Activated naive CD8-positive, alpha-beta T cell treated with anti-CD3 and anti-CD28 coated beads, Interleukin-2, amount 10 ng/mL, durations not matched to agents 7 days and 5 days (primary cell): ENCODE measurements at regions not wholly inside any gene's neighbourhood (a gene's known extent, or its start where the extent isn't known, plus 50 kb on each side); places are given as distances from the start of the nearest gene placed in this dataset.
A peak's percentile ranks its signal among the peaks of the same experiment; 100 is the strongest.

ENCODE experiments used
- ATAC-seq: fragments of 150-1000 bp; cut with Tn5 transposase; one replicate; pipeline ENCODE4 v1.10.0; 2021; ENCODE audit warnings: low read depth, moderate library complexity
- POLR2A ChIA-PET: fragments of 350-600 bp; sonication (Branson Sonifier 250); formaldehyde crosslinking; loops from one replicate; lab custom pipeline; 2021; ENCODE audit warnings: antibody characterized with exemption; lab: Charles Lee
- DNase-seq: peaks from one replicate; pipeline ENCODE4 v3.0.0; 2021
- H3K27ac Mint-ChIP-seq: one replicate; pipeline ENCODE4 v1.8.0; 2022; ENCODE audit warnings: mild to moderate bottlenecking, mixed read lengths
- H3K27me3 Mint-ChIP-seq: one replicate; pipeline ENCODE4 v1.8.0; 2022; ENCODE audit warnings: mild to moderate bottlenecking, moderate library complexity, mixed read lengths
- H3K36me3 Mint-ChIP-seq: one replicate; pipeline ENCODE4 v1.8.0; 2021; ENCODE audit warnings: mild to moderate bottlenecking, mixed read lengths
- H3K4me1 Mint-ChIP-seq: one replicate; pipeline ENCODE4 v1.8.0; 2021; ENCODE audit warnings: mixed read lengths
- H3K4me3 Mint-ChIP-seq: one replicate; pipeline ENCODE4 v1.8.0; 2022; ENCODE audit warnings: mild to moderate bottlenecking, moderate library complexity, mixed read lengths
- H3K9me3 Mint-ChIP-seq: one replicate; pipeline ENCODE4 v1.8.0; 2021; ENCODE audit warnings: mixed read lengths

- no peak for DNase-seq
- no peak overlapping the region for H3K4me3 Mint-ChIP-seq
- no peak overlapping the region for H3K27ac Mint-ChIP-seq
- POLR2A ChIA-PET, result no interaction called here
- peaks cover 10% of the 10 kb centered on the region for H3K4me1 Mint-ChIP-seq
- H3K9me3 Mint-ChIP-seq, result peaks cover 4% of the 10 kb centered on the region
- peaks cover 2% of the 10 kb centered on the region for H3K27me3 Mint-ChIP-seq
- H3K36me3 Mint-ChIP-seq, result no peaks in the 10 kb centered on the region
- no peak for ATAC-seq
These were observed 262.1 kb upstream of the CXXC4 start for GRCh38 chr4:104756837-104757236.

- H3K4me3 Mint-ChIP-seq, result no peak overlapping the region
- peaks cover 4% of the 10 kb centered on the region for H3K27me3 Mint-ChIP-seq
- peaks cover 4% of the 10 kb centered on the region for H3K9me3 Mint-ChIP-seq
- ATAC-seq (no peak), DNase-seq (no peak)
- H3K36me3 Mint-ChIP-seq, result no peaks in the 10 kb centered on the region
- POLR2A ChIA-PET, result no interaction called here
- peaks cover 7% of the 10 kb centered on the region for H3K4me1 Mint-ChIP-seq
- H3K27ac Mint-ChIP-seq, result no peak overlapping the region
These were observed 263.9 kb upstream of the CXXC4 start for GRCh38 chr4:104758574-104758973.

- ATAC-seq (no peak), DNase-seq (no peak)
- POLR2A ChIA-PET, result no interaction called here
- Mint-ChIP-seq H3K27ac (no peak overlapping the region), H3K4me1 (peaks cover 4% of the 10 kb centered on the region), H3K27me3 (peaks cover 10% of the 10 kb centered on the region), H3K4me3 (no peak overlapping the region), H3K36me3 (no peaks in the 10 kb centered on the region), H3K9me3 (no peaks in the 10 kb centered on the region)
These were observed 269.0 kb upstream of the CXXC4 start for GRCh38 chr4:104763554-104764222.

- ATAC-seq (no peak), DNase-seq (no peak)
- no peaks in the 10 kb centered on the region for H3K9me3 Mint-ChIP-seq
- no peak overlapping the region for H3K4me3 Mint-ChIP-seq
- no peak overlapping the region for H3K27ac Mint-ChIP-seq
- POLR2A ChIA-PET, result no interaction called here
- peaks cover 2% of the 10 kb centered on the region for H3K4me1 Mint-ChIP-seq
- no peaks in the 10 kb centered on the region for H3K36me3 Mint-ChIP-seq
- H3K27me3 Mint-ChIP-seq, result peaks cover 8% of the 10 kb centered on the region
These were observed 272.0 kb upstream of the CXXC4 start for GRCh38 chr4:104766676-104767075.

- H3K4me1 Mint-ChIP-seq, result peaks cover 2% of the 10 kb centered on the region
- H3K4me3 Mint-ChIP-seq, result peak overlapping the region; percentile 39
- no peak for DNase-seq
- H3K27me3 Mint-ChIP-seq, result no peaks in the 10 kb centered on the region
- ATAC-seq, result peak; percentile 54
- peaks cover 2% of the 10 kb centered on the region for H3K9me3 Mint-ChIP-seq
- no peaks in the 10 kb centered on the region for H3K36me3 Mint-ChIP-seq
- H3K27ac Mint-ChIP-seq, result no peak overlapping the region
- POLR2A ChIA-PET, result no interaction called here
These were observed 278.2 kb upstream of the CXXC4 start for GRCh38 chr4:104772849-104773248.

- no peak overlapping the region for H3K27ac Mint-ChIP-seq
- H3K27me3 Mint-ChIP-seq, result peaks cover 2% of the 10 kb centered on the region
- H3K4me1 Mint-ChIP-seq, result peaks cover 3% of the 10 kb centered on the region
- H3K36me3 Mint-ChIP-seq, result no peaks in the 10 kb centered on the region
- no peak for DNase-seq
- POLR2A ChIA-PET, result no interaction called here
- peaks cover 4% of the 10 kb centered on the region for H3K9me3 Mint-ChIP-seq
- H3K4me3 Mint-ChIP-seq, result no peak overlapping the region
- ATAC-seq, result no peak
These were observed 300.7 kb upstream of the CXXC4 start for GRCh38 chr4:104795264-104795939.

- Mint-ChIP-seq H3K9me3 (peaks cover 3% of the 10 kb centered on the region), H3K27ac (no peak overlapping the region), H3K4me1 (no peaks in the 10 kb centered on the region), H3K36me3 (no peaks in the 10 kb centered on the region), H3K27me3 (peaks cover 2% of the 10 kb centered on the region), H3K4me3 (no peak overlapping the region)
- no peak for ATAC-seq
- POLR2A ChIA-PET, result no interaction called here
- DNase-seq, result no peak
These were observed 317.0 kb upstream of the CXXC4 start for GRCh38 chr4:104811727-104812126.

- ATAC-seq (no peak), DNase-seq (no peak)
- Mint-ChIP-seq H3K27ac (no peak overlapping the region), H3K36me3 (no peaks in the 10 kb centered on the region), H3K9me3 (no peaks in the 10 kb centered on the region), H3K4me3 (no peak overlapping the region), H3K4me1 (no peaks in the 10 kb centered on the region), H3K27me3 (peaks cover 2% of the 10 kb centered on the region)
- POLR2A ChIA-PET, result interaction anchor here (0.5 kb wide), 1 partner anchor 19 kb away, joined by 4 read pairs; no protein-coding TSS in a partner anchor
These were observed 321.0 kb upstream of the CXXC4 start for GRCh38 chr4:104815665-104816064.

- H3K36me3 Mint-ChIP-seq, result no peaks in the 10 kb centered on the region
- H3K4me3 Mint-ChIP-seq, result no peak overlapping the region
- no peaks in the 10 kb centered on the region for H3K27me3 Mint-ChIP-seq
- no peaks in the 10 kb centered on the region for H3K9me3 Mint-ChIP-seq
- ATAC-seq (no peak), DNase-seq (no peak)
- no peaks in the 10 kb centered on the region for H3K4me1 Mint-ChIP-seq
- H3K27ac Mint-ChIP-seq, result no peak overlapping the region
- POLR2A ChIA-PET, result no interaction called here
These were observed 323.9 kb upstream of the CXXC4 start for GRCh38 chr4:104818579-104818978.

- ATAC-seq (no peak), DNase-seq (no peak)
- POLR2A ChIA-PET, result no interaction called here
- Mint-ChIP-seq H3K27ac (no peak overlapping the region), H3K4me3 (no peak overlapping the region), H3K36me3 (no peaks in the 10 kb centered on the region), H3K27me3 (no peaks in the 10 kb centered on the region), H3K4me1 (peaks cover 2% of the 10 kb centered on the region), H3K9me3 (no peaks in the 10 kb centered on the region)
These were observed 320.5 kb upstream of the TET2 start for GRCh38 chr4:104826171-104826570.

- H3K36me3 Mint-ChIP-seq, result no peaks in the 10 kb centered on the region
- H3K4me3 Mint-ChIP-seq, result no peak overlapping the region
- no peaks in the 10 kb centered on the region for H3K9me3 Mint-ChIP-seq
- ATAC-seq (no peak), DNase-seq (no peak)
- POLR2A ChIA-PET, result no interaction called here
- H3K4me1 Mint-ChIP-seq, result peaks cover 2% of the 10 kb centered on the region
- no peaks in the 10 kb centered on the region for H3K27me3 Mint-ChIP-seq
- H3K27ac Mint-ChIP-seq, result no peak overlapping the region
These were observed 316.9 kb upstream of the TET2 start for GRCh38 chr4:104829761-104830160.

- POLR2A ChIA-PET, result no interaction called here
- no peaks in the 10 kb centered on the region for H3K4me1 Mint-ChIP-seq
- DNase-seq (no peak), ATAC-seq (no peak)
- no peaks in the 10 kb centered on the region for H3K36me3 Mint-ChIP-seq
- H3K4me3 Mint-ChIP-seq, result no peak overlapping the region
- no peaks in the 10 kb centered on the region for H3K9me3 Mint-ChIP-seq
- H3K27ac Mint-ChIP-seq, result no peak overlapping the region
- no peaks in the 10 kb centered on the region for H3K27me3 Mint-ChIP-seq
These were observed 298.0 kb upstream of the TET2 start for GRCh38 chr4:104848597-104849225.

GRCh38 chr4:104859601-104860237, 287.0 kb upstream of the TET2 start:
- no peak overlapping the region for H3K4me3 Mint-ChIP-seq
- H3K9me3 Mint-ChIP-seq, result peaks cover 2% of the 10 kb centered on the region
- no peak for DNase-seq
- no peak overlapping the region for H3K27ac Mint-ChIP-seq
- H3K27me3 Mint-ChIP-seq, result peaks cover 16% of the 10 kb centered on the region
- H3K4me1 Mint-ChIP-seq, result no peaks in the 10 kb centered on the region
- POLR2A ChIA-PET, result no interaction called here
- no peak for ATAC-seq
- H3K36me3 Mint-ChIP-seq, result peaks cover 3% of the 10 kb centered on the region
